Fibroblast of villous mesenchyme (primary cell): ENCODE measurements at regions not wholly inside any gene's neighbourhood (a gene's known extent, or its start where the extent isn't known, plus 50 kb on each side); places are given as distances from the start of the nearest gene placed in this dataset.

Experiments
- DNase-seq: peaks from one replicate; pipeline ENCODE4 v3.0.0-alpha.2; 2010; ENCODE audit warnings: low read depth
- H3K4me3 ChIP-seq: 2 replicates; pipeline ENCODE4 v1.5.1; 2011; ENCODE audit warnings: low read depth, mild to moderate bottlenecking, low read length
- TF ChIP-seq, protein P1 (sequence below): IDR thresholded peaks from 2 replicates; pipeline ENCODE4 v1.5.1; 2012; ENCODE audit warnings: low read depth, mild to moderate bottlenecking, low read length; ENCODE audit not compliant: insufficient read depth

DNA sequence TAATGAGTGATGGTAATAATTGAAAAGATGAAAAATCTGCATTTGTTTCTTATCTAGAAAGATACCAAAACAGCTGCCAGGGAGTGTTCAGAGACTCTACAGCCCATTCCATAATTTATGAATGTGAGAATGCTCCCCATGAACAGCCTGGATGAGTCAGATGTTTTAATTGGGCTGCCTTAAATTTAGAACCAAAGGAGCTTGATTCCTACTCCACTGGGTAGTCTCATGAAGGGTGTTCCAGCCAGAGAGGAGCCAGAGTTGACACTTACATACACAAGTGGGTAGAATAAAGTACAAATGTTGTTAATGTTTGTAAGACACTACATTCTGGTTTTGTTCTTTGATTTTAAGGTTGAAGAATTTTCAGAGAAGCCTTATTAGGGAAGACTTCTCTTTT lies 123.2 kb upstream of the PRNP start:
- TF ChIP-seq, protein P1, sequence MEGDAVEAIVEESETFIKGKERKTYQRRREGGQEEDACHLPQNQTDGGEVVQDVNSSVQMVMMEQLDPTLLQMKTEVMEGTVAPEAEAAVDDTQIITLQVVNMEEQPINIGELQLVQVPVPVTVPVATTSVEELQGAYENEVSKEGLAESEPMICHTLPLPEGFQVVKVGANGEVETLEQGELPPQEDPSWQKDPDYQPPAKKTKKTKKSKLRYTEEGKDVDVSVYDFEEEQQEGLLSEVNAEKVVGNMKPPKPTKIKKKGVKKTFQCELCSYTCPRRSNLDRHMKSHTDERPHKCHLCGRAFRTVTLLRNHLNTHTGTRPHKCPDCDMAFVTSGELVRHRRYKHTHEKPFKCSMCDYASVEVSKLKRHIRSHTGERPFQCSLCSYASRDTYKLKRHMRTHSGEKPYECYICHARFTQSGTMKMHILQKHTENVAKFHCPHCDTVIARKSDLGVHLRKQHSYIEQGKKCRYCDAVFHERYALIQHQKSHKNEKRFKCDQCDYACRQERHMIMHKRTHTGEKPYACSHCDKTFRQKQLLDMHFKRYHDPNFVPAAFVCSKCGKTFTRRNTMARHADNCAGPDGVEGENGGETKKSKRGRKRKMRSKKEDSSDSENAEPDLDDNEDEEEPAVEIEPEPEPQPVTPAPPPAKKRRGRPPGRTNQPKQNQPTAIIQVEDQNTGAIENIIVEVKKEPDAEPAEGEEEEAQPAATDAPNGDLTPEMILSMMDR: no peak
- DNase-seq: no peak
- H3K4me3 ChIP-seq: no peak overlapping the region

DNA sequence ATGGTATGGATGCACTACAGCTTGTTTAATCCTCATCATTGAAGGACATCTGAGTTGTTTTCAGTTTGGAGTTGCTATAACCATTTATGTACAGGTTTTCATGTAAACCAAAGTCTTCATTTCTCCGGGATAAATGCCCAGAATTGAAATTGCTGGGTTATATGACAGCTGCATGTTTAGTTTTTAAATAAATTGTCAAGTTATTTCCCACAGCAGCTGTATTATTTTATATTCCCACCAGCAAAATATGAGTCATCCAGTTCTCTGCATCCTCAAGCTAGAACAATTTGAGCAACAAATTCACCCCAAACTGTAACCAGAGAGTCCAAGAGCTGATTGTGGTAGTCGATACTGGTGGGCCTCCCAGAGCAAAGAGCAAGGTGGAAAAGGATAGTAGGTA lies 125.6 kb upstream of the PRNP start:
- H3K4me3 ChIP-seq: no peak overlapping the region
- TF ChIP-seq, protein P1: no peak
- DNase-seq: peak; percentile 37

DNA sequence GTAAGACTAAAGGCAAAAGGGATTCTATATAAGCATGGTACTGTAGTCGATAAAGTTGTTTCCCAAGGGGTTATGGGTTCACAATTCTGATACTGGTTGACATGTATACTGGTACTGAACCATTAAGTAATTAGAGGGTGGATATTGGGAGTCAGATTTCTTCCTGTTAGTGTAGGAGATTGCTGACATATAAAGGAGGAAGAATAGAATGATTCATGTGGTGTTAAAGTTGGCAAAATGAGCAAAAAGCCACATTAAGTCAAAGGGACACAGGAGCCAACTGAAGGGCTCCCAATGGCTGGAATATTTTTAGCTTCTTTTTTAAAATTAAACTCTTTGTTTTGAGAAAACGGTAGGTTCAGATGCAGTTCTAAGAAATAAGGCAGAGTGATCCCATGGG lies 126.3 kb upstream of the PRNP start:
- DNase-seq: no peak
- TF ChIP-seq, protein P1: no peak

DNA sequence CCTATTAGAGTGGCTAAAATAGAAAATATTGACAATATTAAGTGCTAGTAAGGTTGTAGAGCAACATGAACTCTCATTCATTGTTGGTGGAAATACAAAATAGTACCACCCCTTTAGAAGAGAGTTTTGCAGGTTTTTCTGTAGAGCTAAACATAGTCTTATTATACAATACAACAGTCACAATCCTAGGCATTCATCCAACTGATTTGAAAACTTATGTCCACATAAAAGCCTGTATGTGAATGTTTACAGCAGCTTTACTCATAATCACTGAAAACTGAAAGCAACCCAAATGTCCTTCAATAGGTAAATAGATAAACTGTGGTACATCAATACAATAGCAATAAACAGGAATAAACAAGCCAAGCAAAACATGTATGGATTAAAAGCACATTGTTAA lies 127.2 kb upstream of the PRNP start:
- H3K4me3 ChIP-seq: no peak overlapping the region
- no peak for DNase-seq
- TF ChIP-seq, protein P1: no peak

More for the DNA sequence above, 126.3 kb upstream of the PRNP start:
- H3K4me3 ChIP-seq: no peak overlapping the region

- TF ChIP-seq, protein P1: no peak
- DNase-seq: no peak
- no peak overlapping the region for H3K4me3 ChIP-seq
Measured at GRCh38 chr20:4556781-4557180, 129.5 kb upstream of the PRNP start.

DNA sequence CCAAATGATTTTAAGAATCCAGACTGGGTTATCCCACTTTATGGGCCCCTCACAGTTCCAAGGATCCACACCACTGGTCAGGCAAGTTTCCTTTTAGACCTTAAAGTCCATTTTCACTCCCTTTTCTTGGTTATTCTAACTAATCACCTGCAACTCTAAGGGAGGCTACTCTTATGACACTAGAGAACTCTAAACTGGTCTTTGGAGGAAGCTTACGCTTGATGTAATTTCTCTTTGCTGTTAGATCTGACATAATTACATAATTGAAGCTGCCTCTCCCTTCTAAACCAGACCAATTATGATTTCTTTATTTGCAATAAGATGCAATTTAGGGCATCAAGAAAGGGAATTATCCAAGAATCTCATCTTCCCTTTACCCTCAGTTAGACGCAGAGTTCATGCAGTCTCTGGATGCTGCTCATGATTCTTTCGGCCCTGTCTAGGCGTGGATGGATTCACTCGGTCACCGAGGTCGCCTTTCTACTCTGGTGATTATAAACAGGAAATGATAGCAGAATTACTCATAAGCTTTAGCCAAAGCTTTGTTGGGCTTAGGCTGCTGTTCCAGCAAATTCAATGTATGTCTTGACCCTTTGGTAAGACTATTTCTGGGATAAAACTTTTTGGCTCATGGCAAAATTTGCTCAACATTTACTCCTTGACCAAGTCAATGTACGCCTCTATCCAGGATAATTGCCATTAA lies 130.9 kb upstream of the PRNP start:
- DNase-seq: peak; percentile 84
- H3K4me3 ChIP-seq: no peak overlapping the region
- TF ChIP-seq, protein P1: no peak

DNA sequence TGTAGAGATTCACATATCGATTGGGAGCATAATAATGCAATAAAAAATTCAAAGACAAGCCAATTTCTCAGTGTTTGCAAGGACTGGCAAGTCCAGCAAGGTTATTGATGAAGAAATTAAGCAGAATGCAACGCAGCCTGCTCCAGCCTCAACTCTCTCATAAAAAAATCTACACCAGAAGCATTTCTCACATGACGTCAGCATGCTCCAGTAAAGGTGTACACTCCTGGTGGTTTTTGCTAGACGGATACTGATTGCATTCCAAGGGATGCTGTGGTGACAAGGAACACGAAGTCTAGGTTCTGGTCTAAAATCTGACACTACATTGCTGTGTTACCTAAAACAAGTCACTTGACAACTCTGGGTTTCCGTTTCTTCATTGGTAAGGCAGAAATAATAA lies 131.9 kb upstream of the PRNP start:
- TF ChIP-seq, protein P1: no peak

More for the DNA sequence above, 131.9 kb upstream of the PRNP start:
- DNase-seq: no peak
- H3K4me3 ChIP-seq: no peak overlapping the region
